ENCODE measurements at regions not wholly inside any gene's neighbourhood (a gene's known extent, or its start where the extent isn't known, plus 50 kb on each side); places are given as distances from the start of the nearest gene placed in this dataset.

DNA sequence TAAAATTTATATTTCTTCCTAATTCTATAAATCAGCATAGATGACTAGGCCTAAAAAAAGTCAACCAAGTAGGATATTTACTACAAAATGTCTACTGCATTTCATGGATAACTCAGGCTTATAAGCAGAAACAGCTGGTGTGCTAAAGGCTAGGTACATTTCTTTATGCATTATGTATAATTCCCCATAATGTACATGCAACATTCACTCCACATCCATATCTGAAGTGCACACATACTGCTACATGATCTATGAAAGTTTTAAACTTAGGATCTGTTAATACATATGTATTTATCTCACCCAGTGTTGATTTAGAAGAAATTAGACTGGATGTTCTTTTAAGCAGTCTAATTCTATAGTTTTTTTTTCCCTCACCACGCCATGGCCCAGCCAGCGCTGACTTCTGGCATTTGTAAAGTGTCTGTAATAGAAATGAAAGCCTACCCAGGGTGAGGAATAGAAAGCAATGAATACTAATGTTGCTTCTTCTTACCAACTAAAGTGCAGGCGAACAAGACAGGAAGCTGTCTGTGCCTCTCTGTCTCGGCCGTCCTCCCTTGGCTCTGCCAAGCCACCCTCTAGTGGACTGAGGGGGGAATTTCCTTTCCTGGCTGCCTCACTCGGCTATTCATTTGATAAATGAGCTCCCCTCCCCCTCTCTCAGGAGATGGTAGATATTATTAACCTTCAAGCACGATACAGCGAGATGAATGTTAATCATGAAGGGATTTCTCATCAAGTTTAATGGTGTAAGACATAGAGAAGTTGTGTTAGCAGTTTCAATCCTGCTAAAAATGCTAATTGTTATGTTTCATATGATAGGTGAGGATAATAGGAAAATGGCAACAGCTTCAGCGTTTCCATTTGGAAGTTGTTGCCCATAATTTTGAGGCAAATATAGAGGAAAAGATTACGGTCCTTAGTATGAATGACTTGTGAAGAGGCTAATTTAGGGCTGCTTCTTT, 384.5 kb downstream of the MTX2 start:
- Histone ChIP-seq H3K27me3 (ENCODE audit: insufficient read depth, low read length) (no peaks in the 10 kb centered on the region), H3K79me2 (ENCODE audit: insufficient read depth, low read length) (no peaks in the 10 kb centered on the region), H3K36me3 (ENCODE audit: insufficient read depth, low read length) (no peaks in the 10 kb centered on the region), H3K9me3 (ENCODE audit: low read depth, low read length) (no peaks in the 10 kb centered on the region), H4K20me1 (ENCODE audit: insufficient read depth, low read length) (no peaks in the 10 kb centered on the region), H3K4me1 (ENCODE audit: insufficient read depth, low read length) (peaks cover 7% of the 10 kb centered on the region), H3K4me3 (ENCODE audit: insufficient read depth, low read length) (no peak overlapping the region), H2AFZ (ENCODE audit: low read length) (peak overlapping the region; percentile 75), H3K27ac (ENCODE audit: low read depth, low read length) (no peak overlapping the region), H3K4me2 (ENCODE audit: insufficient read depth, low read length) (peak overlapping the region; percentile 42)
- TF ChIP-seq, protein P1, sequence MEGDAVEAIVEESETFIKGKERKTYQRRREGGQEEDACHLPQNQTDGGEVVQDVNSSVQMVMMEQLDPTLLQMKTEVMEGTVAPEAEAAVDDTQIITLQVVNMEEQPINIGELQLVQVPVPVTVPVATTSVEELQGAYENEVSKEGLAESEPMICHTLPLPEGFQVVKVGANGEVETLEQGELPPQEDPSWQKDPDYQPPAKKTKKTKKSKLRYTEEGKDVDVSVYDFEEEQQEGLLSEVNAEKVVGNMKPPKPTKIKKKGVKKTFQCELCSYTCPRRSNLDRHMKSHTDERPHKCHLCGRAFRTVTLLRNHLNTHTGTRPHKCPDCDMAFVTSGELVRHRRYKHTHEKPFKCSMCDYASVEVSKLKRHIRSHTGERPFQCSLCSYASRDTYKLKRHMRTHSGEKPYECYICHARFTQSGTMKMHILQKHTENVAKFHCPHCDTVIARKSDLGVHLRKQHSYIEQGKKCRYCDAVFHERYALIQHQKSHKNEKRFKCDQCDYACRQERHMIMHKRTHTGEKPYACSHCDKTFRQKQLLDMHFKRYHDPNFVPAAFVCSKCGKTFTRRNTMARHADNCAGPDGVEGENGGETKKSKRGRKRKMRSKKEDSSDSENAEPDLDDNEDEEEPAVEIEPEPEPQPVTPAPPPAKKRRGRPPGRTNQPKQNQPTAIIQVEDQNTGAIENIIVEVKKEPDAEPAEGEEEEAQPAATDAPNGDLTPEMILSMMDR (IDR thresholded peaks at IDR 0.05; ENCODE audit: extremely low read depth, low read depth, low read length) = peak; percentile 90
- peak; percentile 64 for DNase-seq (ENCODE audit: insufficient read length, low spot score, missing footprints)

DNA sequence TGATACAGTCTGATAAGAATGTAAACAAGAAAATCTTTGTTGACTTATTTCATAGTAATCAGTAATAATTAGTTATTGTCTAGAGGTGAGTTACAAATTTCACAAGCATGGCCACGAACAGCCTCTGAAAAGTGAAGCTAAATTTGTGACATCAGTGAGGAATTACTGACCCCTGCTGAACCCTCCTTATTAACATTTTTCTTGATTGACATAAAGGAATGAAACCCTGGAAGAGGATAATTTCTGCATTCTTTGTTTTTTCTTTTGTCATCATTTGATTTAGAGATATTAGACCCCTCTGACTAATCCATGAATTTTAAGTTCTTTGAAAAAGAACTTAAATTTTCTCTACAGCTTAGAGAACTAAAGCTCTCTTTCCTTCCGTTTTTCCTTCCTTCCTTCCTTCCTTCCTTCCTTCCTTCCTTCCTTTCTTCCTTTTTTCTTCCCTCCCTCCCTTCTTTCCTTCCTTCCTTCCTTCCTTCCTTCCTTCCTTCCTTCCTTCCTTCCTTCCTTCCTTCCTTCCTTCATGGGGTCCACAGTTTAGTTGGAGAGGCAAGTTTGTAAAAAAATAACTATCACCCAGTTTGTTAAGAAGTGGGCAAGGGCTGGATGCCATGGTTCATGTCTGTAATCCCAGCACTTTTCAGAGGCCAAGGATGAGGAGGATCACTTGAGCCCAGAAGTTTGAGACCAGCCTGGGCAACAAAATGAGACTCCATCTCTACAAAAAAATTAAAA, 387.0 kb downstream of the MTX2 start:
- H2AFZ ChIP-seq (ENCODE audit: low read length) = no peak overlapping the region
- no peaks in the 10 kb centered on the region for H3K27me3 ChIP-seq (ENCODE audit: insufficient read depth, low read length)
- H4K20me1 ChIP-seq (ENCODE audit: insufficient read depth, low read length) = no peaks in the 10 kb centered on the region
- TF ChIP-seq, protein P1 (IDR thresholded peaks at IDR 0.05; ENCODE audit: extremely low read depth, low read depth, low read length) = no peak
- H3K36me3 ChIP-seq (ENCODE audit: insufficient read depth, low read length) = no peaks in the 10 kb centered on the region
- peaks cover 2% of the 10 kb centered on the region for H3K4me1 ChIP-seq (ENCODE audit: insufficient read depth, low read length)
- no peak overlapping the region for H3K27ac ChIP-seq (ENCODE audit: low read depth, low read length)
- no peak overlapping the region for H3K4me3 ChIP-seq (ENCODE audit: insufficient read depth, low read length)
- no peak overlapping the region for H3K4me2 ChIP-seq (ENCODE audit: insufficient read depth, low read length)
- no peaks in the 10 kb centered on the region for H3K9me3 ChIP-seq (ENCODE audit: low read depth, low read length)
- H3K79me2 ChIP-seq (ENCODE audit: insufficient read depth, low read length) = no peaks in the 10 kb centered on the region
- no peak for DNase-seq (ENCODE audit: insufficient read length, low spot score, missing footprints)

DNA sequence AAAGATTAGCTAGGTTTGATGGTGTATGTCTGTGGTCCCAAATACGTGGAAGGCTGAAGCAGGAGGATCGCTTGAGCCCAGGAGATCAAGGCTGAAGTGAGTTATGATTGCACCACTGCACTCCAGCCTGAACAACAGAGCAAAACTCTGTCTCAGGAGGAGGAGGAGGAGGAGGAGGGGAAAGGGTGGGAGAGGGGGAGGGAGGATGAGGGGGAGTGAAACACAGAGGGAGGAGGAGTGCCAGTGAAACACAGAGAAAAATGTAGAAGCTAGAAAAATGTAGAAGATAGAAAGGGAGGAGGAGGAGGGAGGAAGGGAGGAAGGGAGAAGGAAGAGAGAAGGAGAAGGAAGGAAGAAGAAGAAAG, 387.5 kb downstream of the MTX2 start:
- no peaks in the 10 kb centered on the region for H3K27me3 ChIP-seq (ENCODE audit: insufficient read depth, low read length)
- no peaks in the 10 kb centered on the region for H4K20me1 ChIP-seq (ENCODE audit: insufficient read depth, low read length)
- H3K9me3 ChIP-seq (ENCODE audit: low read depth, low read length) = no peaks in the 10 kb centered on the region
- H3K79me2 ChIP-seq (ENCODE audit: insufficient read depth, low read length) = no peaks in the 10 kb centered on the region
- H3K4me3 ChIP-seq (ENCODE audit: insufficient read depth, low read length) = no peak overlapping the region
- H3K4me2 ChIP-seq (ENCODE audit: insufficient read depth, low read length) = no peak overlapping the region
- H3K36me3 ChIP-seq (ENCODE audit: insufficient read depth, low read length) = no peaks in the 10 kb centered on the region
- H2AFZ ChIP-seq (ENCODE audit: low read length) = no peak overlapping the region
- TF ChIP-seq, protein P1 (IDR thresholded peaks at IDR 0.05; ENCODE audit: extremely low read depth, low read depth, low read length) = no peak
- peaks cover 2% of the 10 kb centered on the region for H3K4me1 ChIP-seq (ENCODE audit: insufficient read depth, low read length)
- H3K27ac ChIP-seq (ENCODE audit: low read depth, low read length) = no peak overlapping the region
- DNase-seq (ENCODE audit: insufficient read length, low spot score, missing footprints) = no peak

DNA sequence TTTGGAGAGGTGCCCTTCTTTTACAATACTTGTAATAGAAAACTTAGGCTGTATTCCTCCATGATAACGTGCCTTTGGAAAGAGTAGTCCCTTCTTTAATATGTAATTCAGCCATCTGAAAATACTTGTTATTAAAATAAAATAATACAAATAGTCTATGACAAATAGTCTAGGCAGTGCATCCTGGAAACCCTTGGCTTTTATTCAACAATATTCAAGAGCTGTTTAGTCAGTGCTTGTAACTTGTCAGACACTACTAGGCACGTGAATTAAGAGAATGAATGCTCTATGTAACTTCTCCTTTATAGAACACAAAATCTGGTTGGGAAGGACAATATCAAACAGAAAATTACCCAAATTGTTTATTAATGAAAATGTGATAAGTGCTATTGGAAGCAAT, 388.2 kb downstream of the MTX2 start:
- H3K4me1 ChIP-seq (ENCODE audit: insufficient read depth, low read length) = peaks cover 2% of the 10 kb centered on the region
- no peak for DNase-seq (ENCODE audit: insufficient read length, low spot score, missing footprints)
- H3K27me3 ChIP-seq (ENCODE audit: insufficient read depth, low read length) = no peaks in the 10 kb centered on the region
- TF ChIP-seq, protein P1 (IDR thresholded peaks at IDR 0.05; ENCODE audit: extremely low read depth, low read depth, low read length) = no peak
- H3K4me3 ChIP-seq (ENCODE audit: insufficient read depth, low read length) = no peak overlapping the region
- no peaks in the 10 kb centered on the region for H3K79me2 ChIP-seq (ENCODE audit: insufficient read depth, low read length)
- H3K36me3 ChIP-seq (ENCODE audit: insufficient read depth, low read length) = no peaks in the 10 kb centered on the region
- H2AFZ ChIP-seq (ENCODE audit: low read length) = no peak overlapping the region
- no peaks in the 10 kb centered on the region for H3K9me3 ChIP-seq (ENCODE audit: low read depth, low read length)
- H4K20me1 ChIP-seq (ENCODE audit: insufficient read depth, low read length) = no peaks in the 10 kb centered on the region
- H3K27ac ChIP-seq (ENCODE audit: low read depth, low read length) = no peak overlapping the region
- H3K4me2 ChIP-seq (ENCODE audit: insufficient read depth, low read length) = no peak overlapping the region
